ENCODE measurements at regions not wholly inside any gene's neighbourhood (a gene's known extent, or its start where the extent isn't known, plus 50 kb on each side); places are given as distances from the start of the nearest gene placed in this dataset.

DNA sequence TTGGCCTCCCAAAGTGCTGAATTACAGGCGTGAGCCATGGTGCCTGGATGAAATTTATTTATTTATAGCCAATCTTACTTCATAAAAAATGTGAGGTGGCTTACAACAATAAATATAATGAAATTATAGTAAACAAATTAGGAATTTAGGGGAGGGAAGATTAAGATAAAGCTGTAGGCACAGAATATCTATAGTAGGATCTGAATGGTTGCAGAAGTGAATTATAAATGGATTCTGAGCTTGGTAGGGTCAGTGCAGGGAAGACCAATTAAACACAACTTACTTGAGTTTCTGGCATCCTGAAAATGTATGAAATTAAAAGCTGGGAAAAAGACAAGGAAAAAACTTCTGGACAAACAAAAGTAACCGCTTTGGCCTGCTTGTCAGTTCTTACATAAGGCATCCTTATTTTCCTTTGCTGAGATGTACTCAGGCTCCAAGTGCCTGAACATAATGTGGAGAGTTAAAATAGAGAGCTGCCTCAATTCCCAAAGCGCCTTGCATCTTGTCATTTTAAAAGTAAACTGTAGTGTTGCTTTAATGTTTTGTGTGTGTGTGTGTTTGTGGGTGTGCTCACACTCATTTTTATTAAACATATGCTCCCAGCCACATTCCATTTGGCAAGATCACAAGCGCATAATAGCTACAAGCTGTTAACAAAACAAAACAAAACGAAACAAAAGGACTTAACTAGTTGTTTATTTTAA, 247.3 kb downstream of the S1PR1 start:
- TF ChIP-seq RARA (CRISPR knock-in tag; IDR thresholded peaks at IDR 0.05), result no peak
- TF ChIP-seq ZNF75D (CRISPR knock-in tag; IDR thresholded peaks at IDR 0.05; ENCODE audit: borderline replicate concordance), result no peak
- TF ChIP-seq ZFP82 (CRISPR knock-in tag; IDR thresholded peaks at IDR 0.05; ENCODE audit: borderline replicate concordance), result no peak
- TF ChIP-seq CTCF (CRISPR knock-in tag; IDR thresholded peaks at IDR 0.05), result no peak
- TF ChIP-seq ZMYM3 (CRISPR knock-in tag; IDR thresholded peaks at IDR 0.05), result no peak
- no peak for TF ChIP-seq ZFP62 (CRISPR knock-in tag; IDR thresholded peaks at IDR 0.05)
- no peak for TF ChIP-seq TCF7 (IDR thresholded peaks at IDR 0.05; ENCODE audit: low read depth)
- TF ChIP-seq TRIM24 (CRISPR knock-in tag; IDR thresholded peaks at IDR 0.05), result no peak
- TF ChIP-seq NR2F6 (IDR thresholded peaks at IDR 0.05), result no peak
- no peak for TF ChIP-seq NR2F6 (CRISPR knock-in tag; IDR thresholded peaks at IDR 0.05)
- TF ChIP-seq ZNF589 (CRISPR knock-in tag; conservative IDR thresholded peaks at IDR 0.05), result no peak
- TF ChIP-seq, protein P1, sequence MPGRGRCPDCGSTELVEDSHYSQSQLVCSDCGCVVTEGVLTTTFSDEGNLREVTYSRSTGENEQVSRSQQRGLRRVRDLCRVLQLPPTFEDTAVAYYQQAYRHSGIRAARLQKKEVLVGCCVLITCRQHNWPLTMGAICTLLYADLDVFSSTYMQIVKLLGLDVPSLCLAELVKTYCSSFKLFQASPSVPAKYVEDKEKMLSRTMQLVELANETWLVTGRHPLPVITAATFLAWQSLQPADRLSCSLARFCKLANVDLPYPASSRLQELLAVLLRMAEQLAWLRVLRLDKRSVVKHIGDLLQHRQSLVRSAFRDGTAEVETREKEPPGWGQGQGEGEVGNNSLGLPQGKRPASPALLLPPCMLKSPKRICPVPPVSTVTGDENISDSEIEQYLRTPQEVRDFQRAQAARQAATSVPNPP (CRISPR knock-in tag; IDR thresholded peaks at IDR 0.05), result no peak
- no peak for TF ChIP-seq RARG (CRISPR knock-in tag; IDR thresholded peaks at IDR 0.05; ENCODE audit: low read depth)
- no peak for TF ChIP-seq SNRNP70 (IDR thresholded peaks at IDR 0.05; ENCODE audit: low read depth, low read length)
- TF ChIP-seq SKI (IDR thresholded peaks at IDR 0.05; ENCODE audit: partially characterized antibody), result no peak
- no peak for TF ChIP-seq ZNF280B (CRISPR knock-in tag; IDR thresholded peaks at IDR 0.05; ENCODE audit: borderline replicate concordance)
- TF ChIP-seq ZNF501 (CRISPR knock-in tag; IDR thresholded peaks at IDR 0.05), result no peak
- Histone ChIP-seq H3K36me3 (replicated peaks in 1 of 2; ENCODE audit: control insufficient read depth in 1 of 2, insufficient read depth in 2 of 2, low read length in 2 of 2) (no peaks in the 10 kb centered on the region), H3K9ac (ENCODE audit: insufficient read depth, low read depth, low read length) (no peak overlapping the region), H3K4me1 (ENCODE audit: insufficient read depth, low read length) (no peaks in the 10 kb centered on the region), H3K79me2 (ENCODE audit: insufficient read depth, low read length) (no peaks in the 10 kb centered on the region), H3K9me3 (ENCODE audit: low read length) (no peaks in the 10 kb centered on the region; the same call in 1 of the 2 replicates), H3K4me2 (ENCODE audit: low read depth, low read length) (no peak overlapping the region), H3K4me3 (replicated peaks in 1 of 3; ENCODE audit: insufficient read depth in 1 of 3, low read depth in 2 of 3, low read length in 3 of 3) (no peak overlapping the region), H3K27ac (ENCODE audit: extremely low read length, insufficient read depth, low read length) (no peak overlapping the region), H2AFZ (ENCODE audit: low read length) (no peak overlapping the region), H3K27me3 (ENCODE audit: control insufficient read depth in 1 of 2, insufficient read depth in 2 of 2, low read length in 2 of 2) (no peaks in the 10 kb centered on the region), H4K20me1 (ENCODE audit: insufficient read depth, low read length) (no peaks in the 10 kb centered on the region)
- no TSS peak for BruUV-seq (replicated peaks)
- in situ Hi-C loops (cut with HindIII; ENCODE audit: extremely low pct_ligation_motif_present, low pct_unique_long_range_greater_than_20kb), result no loop called here
- POLR2A ChIA-PET, result no interaction called here
- FAIRE-seq (no peak), ATAC-seq (no peak), DNase-seq (ENCODE audit: low spot score) (no peak)
- CTCF ChIA-PET (ENCODE audit: low intra/inter-chr PET ratio, low total read pairs), result no interaction called here
- intact Hi-C loops (cut with micrococcal nuclease; ENCODE audit: unreplicated experiment), result no loop called here
- under 1% methylated on average over 5 of the region's 5 CpGs for WGBS (ENCODE audit: low lambda C conversion rate)

Data from HepG2 (cell line).